ENCODE measurements at regions not wholly inside any gene's neighbourhood (a gene's known extent, or its start where the extent isn't known, plus 50 kb on each side); places are given as distances from the start of the nearest gene placed in this dataset.

- H3K9me3 Mint-ChIP-seq, result no peaks in the 10 kb centered on the region
- no peak for DNase-seq (ENCODE audit: low read depth, low spot score)
- H3K27ac Mint-ChIP-seq (ENCODE audit: unreplicated experiment), result no peak overlapping the region
- H3K4me3 Mint-ChIP-seq, result no peak overlapping the region
- peaks cover 2% of the 10 kb centered on the region for H3K36me3 Mint-ChIP-seq (ENCODE audit: low read depth)
- peaks cover 25% of the 10 kb centered on the region for H3K4me1 Mint-ChIP-seq
- TF ChIP-seq CTCF (conservative IDR thresholded peaks at IDR 0.05), result no peak
- no peaks in the 10 kb centered on the region for H3K27me3 Mint-ChIP-seq (ENCODE audit: low read depth)
These were observed 75.7 kb upstream of the KSR1 start for GRCh38 chr17:27380551-27380950.

- peak; percentile 78 for TF ChIP-seq CTCF (conservative IDR thresholded peaks at IDR 0.05)
- H3K27ac Mint-ChIP-seq (ENCODE audit: unreplicated experiment), result no peak overlapping the region
- DNase-seq (ENCODE audit: low read depth, low spot score), result peak; percentile 65
- peaks cover 25% of the 10 kb centered on the region for H3K4me1 Mint-ChIP-seq
- H3K27me3 Mint-ChIP-seq (ENCODE audit: low read depth), result no peaks in the 10 kb centered on the region
- H3K9me3 Mint-ChIP-seq, result no peaks in the 10 kb centered on the region
- no peak overlapping the region for H3K4me3 Mint-ChIP-seq
- no peaks in the 10 kb centered on the region for H3K36me3 Mint-ChIP-seq (ENCODE audit: low read depth)
These were observed 75.2 kb upstream of the KSR1 start for GRCh38 chr17:27381007-27381501.

- no peak for TF ChIP-seq CTCF (conservative IDR thresholded peaks at IDR 0.05)
- Mint-ChIP-seq H3K9me3 (no peaks in the 10 kb centered on the region), H3K4me3 (no peak overlapping the region), H3K27ac (ENCODE audit: unreplicated experiment) (no peak overlapping the region), H3K36me3 (ENCODE audit: low read depth) (no peaks in the 10 kb centered on the region), H3K27me3 (ENCODE audit: low read depth) (no peaks in the 10 kb centered on the region), H3K4me1 (peaks cover 25% of the 10 kb centered on the region)
- DNase-seq (ENCODE audit: low read depth, low spot score), result no peak
These were observed 74.2 kb upstream of the KSR1 start for GRCh38 chr17:27382025-27382424.

GRCh38 chr17:27384261-27384701 lies 72.0 kb upstream of the KSR1 start:
- no peak overlapping the region for H3K27ac Mint-ChIP-seq (ENCODE audit: unreplicated experiment)
- TF ChIP-seq CTCF (conservative IDR thresholded peaks at IDR 0.05), result no peak
- no peak for DNase-seq (ENCODE audit: low read depth, low spot score)
- no peaks in the 10 kb centered on the region for H3K9me3 Mint-ChIP-seq
- no peaks in the 10 kb centered on the region for H3K36me3 Mint-ChIP-seq (ENCODE audit: low read depth)
- H3K4me1 Mint-ChIP-seq, result peaks cover 21% of the 10 kb centered on the region
- no peaks in the 10 kb centered on the region for H3K27me3 Mint-ChIP-seq (ENCODE audit: low read depth)
- H3K4me3 Mint-ChIP-seq, result no peak overlapping the region

- Mint-ChIP-seq H3K4me1 (peaks cover 17% of the 10 kb centered on the region), H3K36me3 (ENCODE audit: low read depth) (no peaks in the 10 kb centered on the region), H3K27me3 (ENCODE audit: low read depth) (no peaks in the 10 kb centered on the region), H3K27ac (ENCODE audit: unreplicated experiment) (no peak overlapping the region), H3K4me3 (no peak overlapping the region), H3K9me3 (no peaks in the 10 kb centered on the region)
- no peak for DNase-seq (ENCODE audit: low read depth, low spot score)
- no peak for TF ChIP-seq CTCF (conservative IDR thresholded peaks at IDR 0.05)
These were observed 71.5 kb upstream of the KSR1 start for GRCh38 chr17:27384726-27385125.

- Mint-ChIP-seq H3K4me1 (peaks cover 8% of the 10 kb centered on the region), H3K27me3 (ENCODE audit: low read depth) (no peaks in the 10 kb centered on the region), H3K4me3 (no peak overlapping the region), H3K27ac (ENCODE audit: unreplicated experiment) (no peak overlapping the region), H3K36me3 (ENCODE audit: low read depth) (no peaks in the 10 kb centered on the region), H3K9me3 (no peaks in the 10 kb centered on the region)
- no peak for TF ChIP-seq CTCF (conservative IDR thresholded peaks at IDR 0.05)
- no peak for DNase-seq (ENCODE audit: low read depth, low spot score)
These were observed 70.6 kb upstream of the KSR1 start for GRCh38 chr17:27385626-27386025.
